H9 (cell line): ENCODE measurements at regions not wholly inside any gene's neighbourhood (a gene's known extent, or its start where the extent isn't known, plus 50 kb on each side); places are given as distances from the start of the nearest gene placed in this dataset.

ENCODE experiments used
- DNase-seq: peaks from one replicate; pipeline ENCODE4 v3.0.0-alpha.2; 2017
- H2AFZ ChIP-seq: one replicate; pipeline ENCODE4 v1.6.1; 2013; ENCODE audit warnings: mild to moderate bottlenecking, low read length, control low read depth, moderate library complexity
- H2AK5ac ChIP-seq: 2 replicates; pipeline ENCODE4 v1.6.1; 2013; ENCODE audit warnings: low read length, control low read depth, mixed read lengths; ENCODE audit not compliant: insufficient read length
- H2BK120ac ChIP-seq: one replicate; pipeline ENCODE4 v1.6.1; 2013; ENCODE audit warnings: low read depth, mild to moderate bottlenecking, low read length, control low read depth, inconsistent platforms; ENCODE audit not compliant: poor library complexity, severe bottlenecking
- H2BK12ac ChIP-seq: 2 replicates; pipeline ENCODE4 v1.6.1; 2013; ENCODE audit warnings: low read length, control low read depth, mixed read lengths, low read depth; ENCODE audit not compliant: insufficient read length
- H2BK15ac ChIP-seq: 2 replicates; pipeline ENCODE4 v1.6.1; 2013; ENCODE audit warnings: low read depth, low read length, control low read depth
- H2BK20ac ChIP-seq: one replicate; pipeline ENCODE4 v1.6.1; 2013; ENCODE audit warnings: low read depth, mild to moderate bottlenecking, low read length, control low read depth, inconsistent platforms; ENCODE audit not compliant: poor library complexity, severe bottlenecking
- H2BK5ac ChIP-seq: 2 replicates; pipeline ENCODE4 v1.6.1; 2013; ENCODE audit warnings: low read length, control low read depth, mixed read lengths; ENCODE audit not compliant: insufficient read length
- H3K14ac ChIP-seq: 2 replicates; pipeline ENCODE4 v1.6.1; 2013; ENCODE audit warnings: low read length, control low read depth; ENCODE audit not compliant: insufficient read depth
- H3K18ac ChIP-seq: 2 replicates; pipeline ENCODE4 v1.6.1; 2013; ENCODE audit warnings: low read depth, mild to moderate bottlenecking, mixed read lengths, low read length, control low read depth; ENCODE audit not compliant: insufficient read length
- H3K23ac ChIP-seq: 2 replicates; pipeline ENCODE4 v1.6.1; 2013; ENCODE audit warnings: low read length, control low read depth, mixed read lengths, low read depth; ENCODE audit not compliant: insufficient read length
- H3K23me2 ChIP-seq: 2 replicates; pipeline ENCODE4 v1.6.1; 2013; ENCODE audit warnings: low read depth, mild to moderate bottlenecking, mixed read lengths, low read length, control low read depth; ENCODE audit not compliant: insufficient read length, poor library complexity, severe bottlenecking
- H3K27ac ChIP-seq: 2 replicates; pipeline ENCODE4 v1.5.1; 2013; ENCODE audit warnings: low read length, control low read depth, mixed read lengths, low read depth; ENCODE audit not compliant: insufficient read length
- H3K27me3 ChIP-seq: 2 replicates; pipeline ENCODE4 v1.6.1; 2013; ENCODE audit warnings: low read length, control low read depth, inconsistent platforms; ENCODE audit not compliant: insufficient read depth
- H3K4ac ChIP-seq: 2 replicates; pipeline ENCODE4 v1.6.1; 2013; ENCODE audit warnings: low read depth, mild to moderate bottlenecking, control low read depth, inconsistent platforms, low read length, moderate library complexity
- H3K4me1 ChIP-seq: 2 replicates; pipeline ENCODE4 v1.6.1; 2013; ENCODE audit warnings: low read length, control low read depth, inconsistent platforms; ENCODE audit not compliant: insufficient read depth
- H3K4me2 ChIP-seq: 2 replicates; pipeline ENCODE4 v1.6.1; 2013; ENCODE audit warnings: low read length, control low read depth, mixed read lengths; ENCODE audit not compliant: insufficient read length, insufficient read depth
- H3K56ac ChIP-seq: 2 replicates; pipeline ENCODE4 v1.6.1; 2013; ENCODE audit warnings: low read depth, mild to moderate bottlenecking, mixed read lengths, low read length, control low read depth; ENCODE audit not compliant: insufficient read length
- H3K79me1 ChIP-seq: 2 replicates; pipeline ENCODE4 v1.6.1; 2013; ENCODE audit warnings: low read depth, mild to moderate bottlenecking, moderate library complexity, low read length, control low read depth, inconsistent platforms; ENCODE audit not compliant: insufficient read depth, poor library complexity, severe bottlenecking
- H3K79me2 ChIP-seq: 2 replicates; pipeline ENCODE4 v1.6.1; 2013; ENCODE audit warnings: low read length, control low read depth, inconsistent platforms; ENCODE audit not compliant: insufficient read depth
- H3K9ac ChIP-seq: 2 replicates; pipeline ENCODE4 v1.6.1; 2013; ENCODE audit warnings: low read length, control low read depth, mixed read lengths; ENCODE audit not compliant: insufficient read length; ENCODE audit errors: extremely low read depth
- H3K9me3 ChIP-seq: one replicate; pipeline ENCODE4 v1.6.1; 2013; ENCODE audit warnings: low read depth, low read length, inconsistent platforms; ENCODE audit not compliant: control insufficient read depth
- H3T11ph ChIP-seq: one replicate; pipeline ENCODE4 v1.6.1; 2013; ENCODE audit warnings: mild to moderate bottlenecking, low read length, control low read depth, inconsistent platforms
- H4K20me1 ChIP-seq: one replicate; pipeline ENCODE4 v1.6.1; 2013; ENCODE audit not compliant: control insufficient read depth, insufficient read length, insufficient read depth
- H4K5ac ChIP-seq: 2 replicates; pipeline ENCODE4 v1.6.1; 2013; ENCODE audit warnings: low read depth, mild to moderate bottlenecking, mixed read lengths, low read length, control low read depth; ENCODE audit not compliant: insufficient read length
- H4K8ac ChIP-seq: replicated peaks from 2 replicates; pipeline ENCODE4 v1.6.1; 2013; ENCODE audit warnings: low read length, control low read depth, mixed read lengths, low read depth; ENCODE audit not compliant: insufficient read length
- H4K91ac ChIP-seq: 2 replicates; pipeline ENCODE4 v1.6.1; 2013; ENCODE audit warnings: low read depth, mild to moderate bottlenecking, moderate library complexity, mixed read lengths, low read length, control low read depth; ENCODE audit not compliant: insufficient read length
- H3K27ac Mint-ChIP-seq, 3 experiments: 2 replicates in 2 of 3; 3 replicates in 1 of 3; pipeline ENCODE4 v1.8.0; 2020 to 2021; ENCODE audit warnings: mixed read lengths in 3 of 3, mild to moderate bottlenecking in 1 of 3, moderate library complexity in 1 of 3
- H3K27me3 Mint-ChIP-seq: 2 replicates; pipeline ENCODE4 v1.8.0; 2021; ENCODE audit warnings: low read depth, mild to moderate bottlenecking, moderate library complexity, mixed read lengths
- H3K36me3 Mint-ChIP-seq, 3 experiments: 2 replicates in 2 of 3; 3 replicates in 1 of 3; pipeline ENCODE4 v1.8.0; 2020 to 2021; ENCODE audit warnings: low read depth in 3 of 3, mixed read lengths in 3 of 3; ENCODE audit not compliant: insufficient read depth in 1 of 3
- H3K4me1 Mint-ChIP-seq, 2 experiments: 2 replicates each; pipeline ENCODE4 v1.8.0; 2020; ENCODE audit warnings: mixed read lengths in 2 of 2
- H3K4me3 Mint-ChIP-seq, 2 experiments: 2 replicates in 1 of 2; 3 replicates in 1 of 2; pipeline ENCODE4 v1.8.0; 2020 to 2021; ENCODE audit warnings: mild to moderate bottlenecking in 2 of 2, mixed read lengths in 2 of 2, moderate library complexity in 1 of 2
- H3K9me3 Mint-ChIP-seq, 2 experiments: 2 replicates in 1 of 2; 3 replicates in 1 of 2; pipeline ENCODE4 v1.8.0; 2020; ENCODE audit warnings: mild to moderate bottlenecking in 2 of 2, mixed read lengths in 2 of 2, moderate library complexity in 1 of 2
- WGBS: extraction: QIAGEN DNeasy Blood & Tissue Kit; methylation state at CpG from one replicate; pipeline ENCODE4 v1.1.7; 2013; ENCODE audit warnings: missing lambda C conversion rate, low lambda C conversion rate, mixed read lengths; ENCODE audit not compliant: insufficient read length; ENCODE audit errors: extremely low coverage; 5-methylcytosine and 5-hydroxymethylcytosine counted together
- TF ChIP-seq, protein P1 (sequence below): fragments of 200-600 bp; sonication (generic); conservative IDR thresholded peaks from 3 replicates; pipeline ENCODE4 v1.8.0; 2021; ENCODE audit warnings: antibody characterized with exemption, mild to moderate bottlenecking

DNA sequence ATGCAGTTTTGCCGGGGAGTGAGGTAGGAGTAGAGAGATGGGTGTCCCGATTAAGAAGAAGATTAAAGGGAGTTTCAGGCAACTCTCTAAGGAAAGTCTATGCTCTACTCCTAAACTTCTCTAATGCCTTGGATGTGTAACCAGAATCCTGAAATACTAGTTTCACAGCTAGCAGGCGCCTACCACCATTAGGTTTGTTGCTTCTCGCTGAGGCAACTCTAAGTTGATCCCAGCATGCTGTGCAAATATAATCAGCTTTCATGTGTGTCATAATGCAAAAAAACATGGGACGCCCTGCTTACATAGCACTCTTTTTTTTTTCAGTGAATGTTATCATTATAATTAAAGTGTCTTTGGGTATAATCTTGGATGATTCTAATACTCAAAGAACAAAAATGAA, 50.4 kb upstream of the FAM3C start:
- Mint-ChIP-seq H3K9me3 (no peaks in the 10 kb centered on the region), H3K27me3 (no peaks in the 10 kb centered on the region; the same call in 1 of the 2 replicates), H3K27ac (no peak overlapping the region)

More for the DNA sequence above, 50.4 kb upstream of the FAM3C start:
- H3K14ac ChIP-seq: no peak overlapping the region
- no peak for DNase-seq
- TF ChIP-seq, protein P1, sequence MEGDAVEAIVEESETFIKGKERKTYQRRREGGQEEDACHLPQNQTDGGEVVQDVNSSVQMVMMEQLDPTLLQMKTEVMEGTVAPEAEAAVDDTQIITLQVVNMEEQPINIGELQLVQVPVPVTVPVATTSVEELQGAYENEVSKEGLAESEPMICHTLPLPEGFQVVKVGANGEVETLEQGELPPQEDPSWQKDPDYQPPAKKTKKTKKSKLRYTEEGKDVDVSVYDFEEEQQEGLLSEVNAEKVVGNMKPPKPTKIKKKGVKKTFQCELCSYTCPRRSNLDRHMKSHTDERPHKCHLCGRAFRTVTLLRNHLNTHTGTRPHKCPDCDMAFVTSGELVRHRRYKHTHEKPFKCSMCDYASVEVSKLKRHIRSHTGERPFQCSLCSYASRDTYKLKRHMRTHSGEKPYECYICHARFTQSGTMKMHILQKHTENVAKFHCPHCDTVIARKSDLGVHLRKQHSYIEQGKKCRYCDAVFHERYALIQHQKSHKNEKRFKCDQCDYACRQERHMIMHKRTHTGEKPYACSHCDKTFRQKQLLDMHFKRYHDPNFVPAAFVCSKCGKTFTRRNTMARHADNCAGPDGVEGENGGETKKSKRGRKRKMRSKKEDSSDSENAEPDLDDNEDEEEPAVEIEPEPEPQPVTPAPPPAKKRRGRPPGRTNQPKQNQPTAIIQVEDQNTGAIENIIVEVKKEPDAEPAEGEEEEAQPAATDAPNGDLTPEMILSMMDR: no peak
- Mint-ChIP-seq H3K36me3 (no peaks in the 10 kb centered on the region), H3K4me3 (no peak overlapping the region), H3K4me1 (peaks cover 3 to 6% of the 10 kb centered on the region in 2 experiments; a peak in 1 of 4 replicates)
- H4K91ac ChIP-seq: no peak overlapping the region
- no peaks in the 10 kb centered on the region for H4K20me1 ChIP-seq
- no peak overlapping the region for H4K5ac ChIP-seq
- no peak overlapping the region for H2BK15ac ChIP-seq
- WGBS: no CpG with 5 or more reads among the region's 5 CpGs
- H2BK12ac ChIP-seq: no peak overlapping the region
- H3K23ac ChIP-seq: no peak overlapping the region
- H3K27ac ChIP-seq: no peak overlapping the region
- no peak overlapping the region for H2AFZ ChIP-seq
- no peak overlapping the region for H3K56ac ChIP-seq
- H2AK5ac ChIP-seq: no peak overlapping the region
- H3K4me2 ChIP-seq: no peak overlapping the region
- H2BK20ac ChIP-seq: no peak overlapping the region
- no peaks in the 10 kb centered on the region for H3K23me2 ChIP-seq
- H3K79me2 ChIP-seq: no peaks in the 10 kb centered on the region
- no peak overlapping the region for H4K8ac ChIP-seq
- H3K18ac ChIP-seq: no peak overlapping the region
- no peaks in the 10 kb centered on the region for H3K79me1 ChIP-seq
- no peaks in the 10 kb centered on the region for H3K27me3 ChIP-seq
- no peak overlapping the region for H3K4ac ChIP-seq
- no peak overlapping the region for H2BK120ac ChIP-seq
- H3K4me1 ChIP-seq: no peaks in the 10 kb centered on the region
- H3K9me3 ChIP-seq: no peaks in the 10 kb centered on the region
- no peak overlapping the region for H3K9ac ChIP-seq
- no peak overlapping the region for H2BK5ac ChIP-seq
- H3T11ph ChIP-seq: no peak overlapping the region
